RWPE2 (cell line): ENCODE measurements at regions not wholly inside any gene's neighbourhood (a gene's known extent, or its start where the extent isn't known, plus 50 kb on each side); places are given as distances from the start of the nearest gene placed in this dataset.

Source experiments
- ATAC-seq: fragments of 200-7000 bp; cut with Tn5 transposase; 3 replicates; pipeline ENCODE4 v1.9.1; 2021; ENCODE audit warnings: low read depth
- DNase-seq: peaks from one replicate; pipeline ENCODE4 v3.0.0-alpha.2; 2020; ENCODE audit warnings: low spot score
- H3K27ac ChIP-seq: fragments of 450-650 bp; 2 replicates; pipeline ENCODE4 v1.5.1; 2017; ENCODE audit warnings: mild to moderate bottlenecking; ENCODE audit not compliant: poor library complexity, severe bottlenecking
- H3K27me3 ChIP-seq: fragments of 250-450 bp; sonication (Bioruptor Pico); 2 replicates; pipeline ENCODE4 v1.5.1; 2021; ENCODE audit warnings: mild to moderate bottlenecking, moderate library complexity; ENCODE audit not compliant: insufficient read depth, poor library complexity, severe bottlenecking
- H3K36me3 ChIP-seq: fragments of 250-450 bp; sonication (Bioruptor Pico); 2 replicates; pipeline ENCODE4 v1.5.1; 2020; ENCODE audit warnings: low read depth, mild to moderate bottlenecking, moderate library complexity
- H3K4me1 ChIP-seq: fragments of 250-450 bp; sonication (Bioruptor Pico); 2 replicates; pipeline ENCODE4 v1.5.1; 2021; ENCODE audit warnings: mild to moderate bottlenecking, moderate library complexity; ENCODE audit not compliant: insufficient read depth, poor library complexity, severe bottlenecking
- H3K4me3 ChIP-seq: fragments of 250-450 bp; sonication (Bioruptor Pico); 2 replicates; pipeline ENCODE4 v1.5.1; 2021; ENCODE audit warnings: mild to moderate bottlenecking, moderate library complexity; ENCODE audit not compliant: severe bottlenecking
- H3K9me3 ChIP-seq: fragments of 250-450 bp; sonication (Bioruptor Pico); 2 replicates; pipeline ENCODE4 v1.5.1; 2021; ENCODE audit warnings: mild to moderate bottlenecking, moderate library complexity; ENCODE audit not compliant: severe bottlenecking
- TF ChIP-seq, protein P1 (sequence below): fragments of 450-650 bp; IDR thresholded peaks from one replicate; pipeline ENCODE4 v1.5.1; 2017; ENCODE audit warnings: mild to moderate bottlenecking, moderate library complexity; ENCODE audit not compliant: poor library complexity, severe bottlenecking

DNA sequence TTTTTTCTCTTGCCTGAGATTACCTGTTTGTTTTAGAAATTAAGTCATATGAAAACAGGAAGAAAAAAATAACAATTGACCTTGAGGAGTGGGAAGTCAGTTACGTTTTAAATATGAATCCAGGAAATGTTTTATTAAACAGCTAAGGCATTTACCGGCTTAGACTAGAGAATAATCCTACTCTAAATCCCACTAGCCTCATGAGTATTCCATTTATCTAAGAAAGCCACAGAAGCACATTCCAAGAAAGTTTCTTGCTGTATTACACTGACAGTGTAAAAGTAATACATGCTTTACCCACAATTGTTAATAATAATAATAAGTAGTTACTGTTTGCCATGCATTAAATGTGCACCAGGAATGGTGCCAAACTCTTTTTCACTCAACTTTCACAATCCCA lies 90.9 kb downstream of the BMP4 start:
- peaks cover 4% of the 10 kb centered on the region for H3K27me3 ChIP-seq
- no peak overlapping the region for H3K27ac ChIP-seq
- TF ChIP-seq, protein P1, sequence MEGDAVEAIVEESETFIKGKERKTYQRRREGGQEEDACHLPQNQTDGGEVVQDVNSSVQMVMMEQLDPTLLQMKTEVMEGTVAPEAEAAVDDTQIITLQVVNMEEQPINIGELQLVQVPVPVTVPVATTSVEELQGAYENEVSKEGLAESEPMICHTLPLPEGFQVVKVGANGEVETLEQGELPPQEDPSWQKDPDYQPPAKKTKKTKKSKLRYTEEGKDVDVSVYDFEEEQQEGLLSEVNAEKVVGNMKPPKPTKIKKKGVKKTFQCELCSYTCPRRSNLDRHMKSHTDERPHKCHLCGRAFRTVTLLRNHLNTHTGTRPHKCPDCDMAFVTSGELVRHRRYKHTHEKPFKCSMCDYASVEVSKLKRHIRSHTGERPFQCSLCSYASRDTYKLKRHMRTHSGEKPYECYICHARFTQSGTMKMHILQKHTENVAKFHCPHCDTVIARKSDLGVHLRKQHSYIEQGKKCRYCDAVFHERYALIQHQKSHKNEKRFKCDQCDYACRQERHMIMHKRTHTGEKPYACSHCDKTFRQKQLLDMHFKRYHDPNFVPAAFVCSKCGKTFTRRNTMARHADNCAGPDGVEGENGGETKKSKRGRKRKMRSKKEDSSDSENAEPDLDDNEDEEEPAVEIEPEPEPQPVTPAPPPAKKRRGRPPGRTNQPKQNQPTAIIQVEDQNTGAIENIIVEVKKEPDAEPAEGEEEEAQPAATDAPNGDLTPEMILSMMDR: no peak
- no peaks in the 10 kb centered on the region for H3K4me1 ChIP-seq
- no peak for DNase-seq
- no peaks in the 10 kb centered on the region for H3K36me3 ChIP-seq
- H3K4me3 ChIP-seq: no peak overlapping the region
- no peak for ATAC-seq
- H3K9me3 ChIP-seq: no peaks in the 10 kb centered on the region

DNA sequence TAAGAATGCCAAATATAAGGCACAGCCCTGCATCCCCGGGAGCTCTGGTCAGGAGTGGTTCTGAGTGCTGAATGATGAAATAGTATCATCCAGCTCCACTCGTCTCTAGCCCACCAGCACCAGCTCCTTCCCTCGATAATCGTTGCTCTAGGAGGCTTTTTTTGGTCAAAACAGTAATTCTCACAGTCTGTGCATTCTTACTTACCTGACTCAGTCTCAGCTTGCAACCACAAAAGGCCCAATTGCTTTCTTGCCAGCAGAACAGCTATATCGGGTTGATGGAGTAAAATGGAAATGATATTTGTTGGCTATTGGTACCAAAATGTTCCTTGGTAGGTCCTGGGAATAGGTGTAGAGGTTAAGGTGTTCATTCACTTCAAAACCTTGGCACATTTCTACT lies 94.8 kb downstream of the BMP4 start:
- no peak overlapping the region for H3K4me3 ChIP-seq
- H3K4me1 ChIP-seq: no peaks in the 10 kb centered on the region
- H3K27me3 ChIP-seq: peaks cover 4% of the 10 kb centered on the region
- DNase-seq (no peak), ATAC-seq (no peak)
- H3K9me3 ChIP-seq: no peaks in the 10 kb centered on the region
- H3K27ac ChIP-seq: no peak overlapping the region
- H3K36me3 ChIP-seq: no peaks in the 10 kb centered on the region
- TF ChIP-seq, protein P1: no peak

DNA sequence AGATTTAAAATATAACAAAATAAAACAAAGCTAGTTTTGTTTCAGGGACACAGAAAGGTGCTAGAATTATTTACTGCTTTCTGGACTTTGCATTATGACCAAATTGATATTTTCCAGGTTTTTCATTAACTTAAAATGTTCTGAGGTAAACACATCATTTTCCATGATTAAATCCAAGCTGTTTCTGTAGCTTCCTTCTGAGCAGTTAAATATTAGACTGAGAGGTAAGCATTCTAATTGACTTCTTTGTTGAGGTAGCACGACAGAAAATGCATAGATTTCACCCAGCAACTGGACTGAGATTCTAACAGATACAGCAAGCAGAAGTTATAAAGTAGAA lies 98.3 kb downstream of the BMP4 start:
- TF ChIP-seq, protein P1: no peak
- no peak for DNase-seq
- no peak for ATAC-seq
- H3K27me3 ChIP-seq: peaks cover 3% of the 10 kb centered on the region
- no peak overlapping the region for H3K27ac ChIP-seq
- H3K4me1 ChIP-seq: no peaks in the 10 kb centered on the region
- H3K4me3 ChIP-seq: no peak overlapping the region
- H3K9me3 ChIP-seq: no peaks in the 10 kb centered on the region
- no peaks in the 10 kb centered on the region for H3K36me3 ChIP-seq

DNA sequence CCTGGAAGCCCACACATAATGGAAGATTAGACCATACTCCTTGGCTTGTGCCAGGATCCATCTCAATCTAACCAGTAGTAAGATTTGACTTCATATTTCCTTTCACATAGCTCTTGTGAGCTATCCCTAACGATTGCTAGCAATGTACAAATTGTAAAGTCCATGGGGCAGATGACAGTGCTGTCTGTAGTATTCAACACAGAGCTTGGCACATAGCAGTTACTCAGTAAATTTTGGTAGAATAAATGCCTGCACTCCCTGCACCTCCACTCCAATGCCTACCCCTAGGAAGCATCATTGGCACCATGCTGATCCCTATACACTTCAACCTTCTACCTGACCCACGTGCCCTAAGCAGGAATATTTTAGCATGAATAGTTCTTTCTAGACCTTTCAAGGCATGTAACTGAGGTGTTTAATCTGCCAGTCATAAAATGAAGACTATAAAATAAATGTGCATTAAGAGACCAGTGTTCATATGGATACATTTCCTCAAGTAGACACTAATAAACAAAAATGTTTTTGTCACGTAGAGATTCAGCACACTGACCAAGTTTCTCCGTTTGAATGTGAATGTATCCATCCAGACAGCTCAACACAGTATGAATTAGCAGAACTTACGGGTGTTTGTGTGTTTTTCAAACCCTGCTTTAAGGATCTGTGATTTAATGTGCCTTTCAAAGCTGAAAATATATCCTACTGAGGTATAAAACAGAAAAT lies 98.8 kb downstream of the BMP4 start:
- no peak for DNase-seq
- H3K9me3 ChIP-seq: no peaks in the 10 kb centered on the region
- H3K36me3 ChIP-seq: no peaks in the 10 kb centered on the region
- ATAC-seq: no peak
- no peaks in the 10 kb centered on the region for H3K27me3 ChIP-seq
- H3K4me3 ChIP-seq: no peak overlapping the region
- TF ChIP-seq, protein P1: no peak
- no peak overlapping the region for H3K27ac ChIP-seq
- no peaks in the 10 kb centered on the region for H3K4me1 ChIP-seq

DNA sequence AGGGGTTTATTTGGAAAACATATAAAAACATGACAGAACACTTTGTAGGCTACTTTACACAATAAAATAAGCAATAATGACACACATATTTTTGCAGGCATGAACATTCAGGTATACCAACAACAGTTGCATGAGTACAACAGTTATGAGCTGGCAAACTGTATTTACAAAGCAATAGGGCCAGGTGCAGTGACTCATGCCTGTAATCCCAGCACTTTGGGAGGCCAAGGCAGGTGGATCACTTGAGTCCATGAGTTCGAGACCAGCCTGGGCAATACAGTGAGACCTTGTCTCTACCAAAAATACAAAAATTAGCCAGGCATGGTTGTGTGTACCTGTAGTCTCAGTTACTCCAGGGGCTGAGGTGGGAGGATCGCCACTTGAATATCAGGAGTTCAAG lies 101.1 kb downstream of the BMP4 start:
- H3K36me3 ChIP-seq: no peaks in the 10 kb centered on the region
- H3K27me3 ChIP-seq: no peaks in the 10 kb centered on the region
- no peaks in the 10 kb centered on the region for H3K9me3 ChIP-seq
- peaks cover 12% of the 10 kb centered on the region for H3K4me1 ChIP-seq
- H3K27ac ChIP-seq: no peak overlapping the region
- no peak; the same call in 2 of the 3 replicates for ATAC-seq
- no peak overlapping the region for H3K4me3 ChIP-seq
- DNase-seq: no peak
- TF ChIP-seq, protein P1: no peak
